Loucy (cell line): ENCODE measurements at regions not wholly inside any gene's neighbourhood (a gene's known extent, or its start where the extent isn't known, plus 50 kb on each side); places are given as distances from the start of the nearest gene placed in this dataset.

Experiments used
- CTCF ChIP-seq: fragments of 200-600 bp; sonication (generic); conservative IDR thresholded peaks from 2 replicates; pipeline ENCODE4 v1.5.1; 2014; ENCODE audit warnings: mild to moderate bottlenecking, antibody characterized with exemption, low read length
- EZH2phosphoT487 ChIP-seq: fragments of 200-600 bp; IDR thresholded peaks from 2 replicates; pipeline ENCODE4 v1.6.1; 2018; ENCODE audit warnings: antibody characterized with exemption, mild to moderate bottlenecking, moderate library complexity, borderline replicate concordance

- no peak for TF ChIP-seq EZH2phosphoT487
- TF ChIP-seq CTCF = no peak
Observed at GRCh38 chr4:11801466-11802446, 373.1 kb upstream of the HS3ST1 start.
